NB4 (cell line): ENCODE measurements at regions not wholly inside any gene's neighbourhood (a gene's known extent, or its start where the extent isn't known, plus 50 kb on each side); places are given as distances from the start of the nearest gene placed in this dataset.

ENCODE experiments used
- DNase-seq: peaks from one replicate; pipeline ENCODE4 v3.0.0; 2010; ENCODE audit warnings: low read depth
- H3K4me3 ChIP-seq: one replicate; pipeline ENCODE4 v1.5.1; 2011; ENCODE audit warnings: mild to moderate bottlenecking, low read depth, low read length, moderate library complexity
- CTCF ChIP-seq: IDR thresholded peaks from one replicate; pipeline ENCODE4 v1.5.1; 2012; ENCODE audit warnings: low read depth, low read length
- MAX ChIP-seq: IDR thresholded peaks from 2 replicates; pipeline ENCODE4 v1.6.1; 2011; ENCODE audit warnings: low read depth, low read length
- MYC ChIP-seq: IDR thresholded peaks from 2 replicates; pipeline ENCODE4 v1.6.1; 2011; ENCODE audit warnings: low read depth, low read length
- POLR2A ChIP-seq: IDR thresholded peaks from 2 replicates; pipeline ENCODE4 v1.6.1; 2011; ENCODE audit warnings: mild to moderate bottlenecking; ENCODE audit not compliant: insufficient read length; ENCODE audit errors: extremely low read depth

- no peak for DNase-seq
- no peak overlapping the region for H3K4me3 ChIP-seq
- TF ChIP-seq MYC (no peak), POLR2A (no peak), MAX (no peak), CTCF (no peak)
Measured at GRCh38 chr17:72531729-72532128, 410.9 kb downstream of the SOX9 start.

- DNase-seq = no peak
- no peak overlapping the region for H3K4me3 ChIP-seq
- TF ChIP-seq CTCF (no peak), POLR2A (no peak), MAX (no peak), MYC (no peak)
Measured at GRCh38 chr17:72534265-72534664, 413.4 kb downstream of the SOX9 start.

GRCh38 chr17:72534776-72535175 is 414.0 kb downstream of the SOX9 start:
- DNase-seq = no peak
- H3K4me3 ChIP-seq = no peak overlapping the region
- TF ChIP-seq CTCF (no peak), POLR2A (no peak), MYC (no peak), MAX (no peak)

GRCh38 chr17:72535346-72535745 is 414.5 kb downstream of the SOX9 start:
- no peak for DNase-seq
- no peak overlapping the region for H3K4me3 ChIP-seq
- TF ChIP-seq CTCF = no peak
- TF ChIP-seq MAX = no peak
- no peak for TF ChIP-seq MYC
- no peak for TF ChIP-seq POLR2A

GRCh38 chr17:72535779-72536178 is 415.0 kb downstream of the SOX9 start:
- H3K4me3 ChIP-seq = no peak overlapping the region
- DNase-seq = no peak
- TF ChIP-seq CTCF (no peak), MYC (no peak), POLR2A (no peak), MAX (no peak)

GRCh38 chr17:72536788-72537187 is 416.0 kb downstream of the SOX9 start:
- no peak overlapping the region for H3K4me3 ChIP-seq
- TF ChIP-seq CTCF (no peak), MAX (no peak), MYC (no peak), POLR2A (no peak)
- no peak for DNase-seq
